ENCODE measurements at regions not wholly inside any gene's neighbourhood (a gene's known extent, or its start where the extent isn't known, plus 50 kb on each side); places are given as distances from the start of the nearest gene placed in this dataset.
A peak's percentile ranks its signal among the peaks of the same experiment; 100 is the strongest.

GRCh38 chr1:224486801-224487583, 52.4 kb upstream of the WDR26 start:
- DNase-seq (ENCODE audit: low spot score): no peak

GRCh38 chr1:224488806-224489499, 54.4 kb upstream of the WDR26 start:
- peak; percentile 28 for DNase-seq (ENCODE audit: low spot score)

GRCh38 chr1:224489534-224490365, 55.2 kb upstream of the WDR26 start:
- no peak for DNase-seq (ENCODE audit: low spot score)

GRCh38 chr1:224490549-224491537, 56.2 kb upstream of the WDR26 start:
- DNase-seq (ENCODE audit: low spot score): no peak

- no peak for DNase-seq (ENCODE audit: low spot score)
These were observed 57.4 kb upstream of the WDR26 start for GRCh38 chr1:224492015-224492414.

- no peak for DNase-seq (ENCODE audit: low spot score)
These were observed 58.0 kb upstream of the WDR26 start for GRCh38 chr1:224492632-224493031.

GRCh38 chr1:224493269-224493668, 58.7 kb upstream of the WDR26 start:
- DNase-seq (ENCODE audit: low spot score): no peak

GRCh38 chr1:224494343-224494742, 59.7 kb upstream of the WDR26 start:
- DNase-seq (ENCODE audit: low spot score): no peak

- DNase-seq (ENCODE audit: low spot score): no peak
These were observed 61.3 kb upstream of the WDR26 start for GRCh38 chr1:224495866-224496265.

- no peak for DNase-seq (ENCODE audit: low spot score)
These were observed 62.2 kb upstream of the WDR26 start for GRCh38 chr1:224496826-224497225.

GRCh38 chr1:224497714-224498573, 63.3 kb upstream of the WDR26 start:
- peak; percentile 58 for DNase-seq (ENCODE audit: low spot score)

GRCh38 chr1:224498574-224499170, 64.1 kb upstream of the WDR26 start:
- peak; percentile 65 for DNase-seq (ENCODE audit: low spot score)

- DNase-seq (ENCODE audit: low spot score): no peak
These were observed 64.6 kb upstream of the WDR26 start for GRCh38 chr1:224499204-224499603.

- DNase-seq (ENCODE audit: low spot score): no peak
These were observed 66.2 kb upstream of the WDR26 start for GRCh38 chr1:224500796-224501195.

- no peak for DNase-seq (ENCODE audit: low spot score)
These were observed 67.2 kb upstream of the WDR26 start for GRCh38 chr1:224501836-224502235.

GRCh38 chr1:224502459-224503160, 68.0 kb upstream of the WDR26 start:
- peak; percentile 84 for DNase-seq (ENCODE audit: low spot score)

GRCh38 chr1:224503161-224504118, 68.8 kb upstream of the WDR26 start:
- peak; percentile 98 for DNase-seq (ENCODE audit: low spot score)

Data from H4 (cell line).